Fibroblast of mammary gland (primary cell): ENCODE measurements at regions not wholly inside any gene's neighbourhood (a gene's known extent, or its start where the extent isn't known, plus 50 kb on each side); places are given as distances from the start of the nearest gene placed in this dataset.
A peak's percentile ranks its signal among the peaks of the same experiment; 100 is the strongest.
"Not testable (repeated sequence)": the region's sequence is repeated elsewhere in the genome, so short reads cannot be mapped to it uniquely, and the experiment has no call there.

Experiments used
- DNase-seq: peaks from one replicate; pipeline ENCODE4 v3.0.0-alpha.2; 2010; ENCODE audit warnings: low read depth
- H3K4me3 ChIP-seq: 2 replicates; pipeline ENCODE4 v1.5.1; 2011; ENCODE audit warnings: low read depth, mild to moderate bottlenecking, low read length, moderate library complexity; ENCODE audit not compliant: control insufficient read depth
- CTCF ChIP-seq: conservative IDR thresholded peaks from 2 replicates; pipeline ENCODE4 v1.5.1; 2011; ENCODE audit warnings: low read depth, low read length, inconsistent platforms; ENCODE audit not compliant: control insufficient read depth, insufficient read depth

- no peak overlapping the region for H3K4me3 ChIP-seq
- TF ChIP-seq CTCF: no peak
- no peak for DNase-seq
These were observed 107.2 kb upstream of the SYT13 start for GRCh38 chr11:45393334-45393733.

- no peak overlapping the region for H3K4me3 ChIP-seq
- DNase-seq: peak; percentile 34
- no peak for TF ChIP-seq CTCF
These were observed 106.5 kb upstream of the SYT13 start for GRCh38 chr11:45392591-45393091.

- no peak overlapping the region for H3K4me3 ChIP-seq
- TF ChIP-seq CTCF: no peak
- no peak for DNase-seq
These were observed 106.0 kb upstream of the SYT13 start for GRCh38 chr11:45392154-45392553.

GRCh38 chr11:45391168-45391850 lies 105.2 kb upstream of the SYT13 start:
- no peak for TF ChIP-seq CTCF
- H3K4me3 ChIP-seq: no peak overlapping the region
- no peak for DNase-seq

GRCh38 chr11:45390407-45390806 lies 104.3 kb upstream of the SYT13 start:
- DNase-seq: peak; percentile 53
- TF ChIP-seq CTCF: no peak
- no peak overlapping the region for H3K4me3 ChIP-seq

- no peak overlapping the region for H3K4me3 ChIP-seq
- no peak for DNase-seq
- no peak for TF ChIP-seq CTCF
These were observed 102.3 kb upstream of the SYT13 start for GRCh38 chr11:45388472-45388871.

- not testable (repeated sequence) for H3K4me3 ChIP-seq, DNase-seq
These were observed 101.7 kb upstream of the SYT13 start for GRCh38 chr11:45387885-45388284.
